ENCODE measurements at regions not wholly inside any gene's neighbourhood (a gene's known extent, or its start where the extent isn't known, plus 50 kb on each side); places are given as distances from the start of the nearest gene placed in this dataset.

GRCh38 chr21:15480160-15480559 is 249.6 kb upstream of the USP25 start:
- H3K9me3 ChIP-seq (ENCODE audit: low read length), result 0 out of 2 replicates have a peak, but pooled peaks cover 4% of the 10 kb centered on the region
- ATAC-seq (no peak), DNase-seq (no peak)
- no peaks in the 10 kb centered on the region for H3K79me2 ChIP-seq (ENCODE audit: low read length)
- no peak overlapping the region for H3K27ac ChIP-seq (ENCODE audit: low read length)
- CTCF ChIA-PET, result no interaction called here
- BruUV-seq (replicated peaks), result no TSS peak
- H3K27me3 ChIP-seq (ENCODE audit: low read length), result no peaks in the 10 kb centered on the region
- no peak overlapping the region for H2AFZ ChIP-seq (ENCODE audit: low read length)
- H4K20me1 ChIP-seq (ENCODE audit: low read length), result no peaks in the 10 kb centered on the region
- TF ChIP-seq CTCF (conservative IDR thresholded peaks at IDR 0.05; ENCODE audit: low read depth, low read length) (no peak), EZH2 (IDR thresholded peaks at IDR 0.05; ENCODE audit: low read length, unreplicated experiment) (no peak), EZH2phosphoT487 (IDR thresholded peaks at IDR 0.05; ENCODE audit: borderline replicate concordance, low read length) (no peak)
- no peaks in the 10 kb centered on the region for H3K36me3 ChIP-seq (ENCODE audit: low read depth, low read length)
- intact Hi-C loops (cut with micrococcal nuclease), result loop anchor here (5.0 to 10.0 kb wide), 3 partner anchors 72 to 1075 kb away; no protein-coding TSS in a partner anchor
- H3K9me2 ChIP-seq (replicated peaks; ENCODE audit: low read length), result no peaks in the 10 kb centered on the region
- peaks cover 16% of the 10 kb centered on the region for H3K4me1 ChIP-seq (ENCODE audit: insufficient read depth, low read length)
- H3K9ac ChIP-seq (ENCODE audit: low read length), result no peak overlapping the region
- POLR2A ChIA-PET (ENCODE audit: unreplicated experiment), result no interaction called here
- H3K4me2 ChIP-seq (ENCODE audit: low read length), result no peak overlapping the region
- no peaks in the 10 kb centered on the region for H3F3A ChIP-seq (ENCODE audit: low read length, unreplicated experiment)
- no peak overlapping the region for H3K4me3 ChIP-seq (ENCODE audit: low read length)

DNA sequence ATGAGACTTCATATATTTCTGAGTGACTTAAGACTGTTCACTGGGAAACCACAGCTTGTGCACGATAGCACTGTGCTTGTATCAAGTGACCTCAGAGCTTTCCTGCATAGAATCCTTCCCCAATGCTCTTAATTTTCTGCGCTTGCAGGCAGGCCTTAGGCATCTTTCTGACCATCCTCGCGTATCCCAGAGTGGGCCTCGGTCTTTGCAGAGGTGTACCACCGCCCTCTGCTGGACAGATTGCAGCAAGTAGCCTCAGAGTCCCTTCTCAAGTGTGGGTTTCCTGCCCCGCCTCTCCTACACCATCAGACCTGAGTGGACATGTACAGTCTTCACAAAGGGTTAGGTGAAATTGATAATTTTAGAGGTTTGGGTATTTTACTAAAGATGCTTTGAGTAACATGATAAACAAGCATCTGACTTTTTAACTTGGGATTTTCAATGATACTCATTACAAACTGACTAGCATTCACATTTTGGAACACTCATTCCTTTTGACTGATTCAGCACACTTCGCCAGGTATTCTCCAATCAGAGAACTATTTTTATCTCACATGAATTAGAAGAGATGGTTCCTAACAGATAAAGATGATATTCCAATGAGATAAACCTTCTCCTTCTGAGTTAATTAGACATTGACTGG is 246.5 kb upstream of the USP25 start:
- TF ChIP-seq EZH2 (IDR thresholded peaks at IDR 0.05; ENCODE audit: low read length, unreplicated experiment) (no peak), CTCF (conservative IDR thresholded peaks at IDR 0.05; ENCODE audit: low read depth, low read length) (peak; percentile 96), EZH2phosphoT487 (IDR thresholded peaks at IDR 0.05; ENCODE audit: borderline replicate concordance, low read length) (no peak)
- DNase-seq (peak; percentile 95), ATAC-seq (peak; percentile 100)
- no peaks in the 10 kb centered on the region for H3K9me3 ChIP-seq (ENCODE audit: low read length)
- intact Hi-C loops (cut with micrococcal nuclease), result loop anchor here (1.0 to 10.0 kb wide), 8 partner anchors 69 to 1078 kb away; no protein-coding TSS in a partner anchor
- no peak overlapping the region for H3K27ac ChIP-seq (ENCODE audit: low read length)
- H3K27me3 ChIP-seq (ENCODE audit: low read length), result no peaks in the 10 kb centered on the region
- ChIA-PET CTCF (interaction anchor here (0.6 to 1.3 kb wide), 6 partner anchors 9 to 430 kb away, joined by 3 to 7 read pairs (median 4); partner anchors contain the start of gene NRIP1), POLR2A (ENCODE audit: unreplicated experiment) (interaction anchor here (0.6 to 0.7 kb wide), 2 partner anchors 266 to 366 kb away, joined by 3 read pairs; no protein-coding TSS in a partner anchor)
- no peaks in the 10 kb centered on the region for H3F3A ChIP-seq (ENCODE audit: low read length, unreplicated experiment)
- H3K4me3 ChIP-seq (ENCODE audit: low read length), result no peak overlapping the region
- H3K9me2 ChIP-seq (replicated peaks; ENCODE audit: low read length), result no peaks in the 10 kb centered on the region
- H3K4me1 ChIP-seq (ENCODE audit: insufficient read depth, low read length), result peaks cover 16% of the 10 kb centered on the region
- H3K36me3 ChIP-seq (ENCODE audit: low read depth, low read length), result no peaks in the 10 kb centered on the region
- no peak overlapping the region for H3K9ac ChIP-seq (ENCODE audit: low read length)
- H2AFZ ChIP-seq (ENCODE audit: low read length), result peak overlapping the region; percentile 9; the same call in 1 of the 2 replicates
- H3K4me2 ChIP-seq (ENCODE audit: low read length), result no peak overlapping the region
- H3K79me2 ChIP-seq (ENCODE audit: low read length), result no peaks in the 10 kb centered on the region
- no peaks in the 10 kb centered on the region for H4K20me1 ChIP-seq (ENCODE audit: low read length)
- no TSS peak for BruUV-seq (replicated peaks)

All from PC-3 (cell line).